Hepatocyte (in vitro differentiated cells): ENCODE measurements at regions not wholly inside any gene's neighbourhood (a gene's known extent, or its start where the extent isn't known, plus 50 kb on each side); places are given as distances from the start of the nearest gene placed in this dataset.

ENCODE experiments used
- EZH2 ChIP-seq: fragments of 200-600 bp; sonication (generic); IDR thresholded peaks from 2 replicates; pipeline ENCODE4 v1.6.1; 2016; ENCODE audit warnings: antibody characterized with exemption, mild to moderate bottlenecking, borderline replicate concordance
- TF ChIP-seq, protein P1 (sequence below): fragments of 200-600 bp; sonication (generic); IDR thresholded peaks from 2 replicates; pipeline ENCODE4 v1.5.1; 2016; ENCODE audit warnings: antibody characterized with exemption, mild to moderate bottlenecking; ENCODE audit not compliant: poor library complexity

DNA sequence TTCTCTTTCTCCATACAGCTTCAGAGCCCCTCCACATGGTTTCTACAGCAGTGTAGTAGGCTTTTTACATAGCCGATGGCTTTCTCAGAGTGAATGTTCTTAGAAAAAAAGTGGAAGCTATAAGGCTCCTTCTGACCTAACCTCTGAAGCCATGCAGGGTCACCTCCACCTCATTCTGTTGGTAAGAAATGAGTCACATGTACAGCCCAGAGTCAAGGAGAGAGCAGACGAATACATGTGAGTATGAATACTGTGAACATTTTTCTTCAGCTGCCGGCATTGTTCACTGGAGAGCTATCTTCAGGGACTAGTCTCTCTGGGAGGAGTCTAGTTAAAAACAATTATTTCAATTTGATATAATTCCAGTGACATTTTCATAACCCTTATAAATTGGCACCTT, 68.2 kb upstream of the THRB start:
- TF ChIP-seq, protein P1, sequence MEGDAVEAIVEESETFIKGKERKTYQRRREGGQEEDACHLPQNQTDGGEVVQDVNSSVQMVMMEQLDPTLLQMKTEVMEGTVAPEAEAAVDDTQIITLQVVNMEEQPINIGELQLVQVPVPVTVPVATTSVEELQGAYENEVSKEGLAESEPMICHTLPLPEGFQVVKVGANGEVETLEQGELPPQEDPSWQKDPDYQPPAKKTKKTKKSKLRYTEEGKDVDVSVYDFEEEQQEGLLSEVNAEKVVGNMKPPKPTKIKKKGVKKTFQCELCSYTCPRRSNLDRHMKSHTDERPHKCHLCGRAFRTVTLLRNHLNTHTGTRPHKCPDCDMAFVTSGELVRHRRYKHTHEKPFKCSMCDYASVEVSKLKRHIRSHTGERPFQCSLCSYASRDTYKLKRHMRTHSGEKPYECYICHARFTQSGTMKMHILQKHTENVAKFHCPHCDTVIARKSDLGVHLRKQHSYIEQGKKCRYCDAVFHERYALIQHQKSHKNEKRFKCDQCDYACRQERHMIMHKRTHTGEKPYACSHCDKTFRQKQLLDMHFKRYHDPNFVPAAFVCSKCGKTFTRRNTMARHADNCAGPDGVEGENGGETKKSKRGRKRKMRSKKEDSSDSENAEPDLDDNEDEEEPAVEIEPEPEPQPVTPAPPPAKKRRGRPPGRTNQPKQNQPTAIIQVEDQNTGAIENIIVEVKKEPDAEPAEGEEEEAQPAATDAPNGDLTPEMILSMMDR, result no peak
- no peak for TF ChIP-seq EZH2
